ENCODE measurements at regions not wholly inside any gene's neighbourhood (a gene's known extent, or its start where the extent isn't known, plus 50 kb on each side); places are given as distances from the start of the nearest gene placed in this dataset.

- TF ChIP-seq E2F8 (IDR thresholded peaks at IDR 0.05; ENCODE audit: low read depth, partially characterized antibody) (no peak), TFAP4 (CRISPR knock-in tag; IDR thresholded peaks at IDR 0.05; ENCODE audit: borderline replicate concordance) (peak; percentile 48; the same call in 1 of the 2 replicates), MECOM (CRISPR knock-in tag; IDR thresholded peaks at IDR 0.05) (no peak), TEAD2 (tag; IDR thresholded peaks at IDR 0.05) (no peak), ZBTB1 (CRISPR knock-in tag; IDR thresholded peaks at IDR 0.05; ENCODE audit: borderline replicate concordance, low read depth) (no peak), U2AF1 (optimal IDR thresholded peaks at IDR 0.05; ENCODE audit: low read depth, low read length) (no peak), RCOR1 (IDR thresholded peaks at IDR 0.05; ENCODE audit: borderline replicate concordance in 1 of 2, low read depth in 2 of 2, low read length in 2 of 2) (peak in 1 of 2 experiments; percentile 70; a peak in 2 of 4 replicates), PREB (CRISPR knock-in tag; IDR thresholded peaks at IDR 0.05) (no peak), PCBP2 (IDR thresholded peaks at IDR 0.05; ENCODE audit: low read depth, low read length, poor library complexity, severe bottlenecking) (no peak), CCNT2 (IDR thresholded peaks at IDR 0.05; ENCODE audit: borderline replicate concordance, extremely low read depth, insufficient read length, low read depth, low read length) (no peak), ERF (CRISPR knock-in tag; IDR thresholded peaks at IDR 0.05) (no peak; the same call in 1 of the 2 replicates), DIDO1 (tag; IDR thresholded peaks at IDR 0.05; ENCODE audit: low read depth) (no peak), ZNF639 (CRISPR knock-in tag; conservative IDR thresholded peaks at IDR 0.05 in 1 of 2, IDR thresholded peaks at IDR 0.05 in 1 of 2) (no peak; a peak in 1 of 4 replicates)
- TF ChIP-seq, protein P1, sequence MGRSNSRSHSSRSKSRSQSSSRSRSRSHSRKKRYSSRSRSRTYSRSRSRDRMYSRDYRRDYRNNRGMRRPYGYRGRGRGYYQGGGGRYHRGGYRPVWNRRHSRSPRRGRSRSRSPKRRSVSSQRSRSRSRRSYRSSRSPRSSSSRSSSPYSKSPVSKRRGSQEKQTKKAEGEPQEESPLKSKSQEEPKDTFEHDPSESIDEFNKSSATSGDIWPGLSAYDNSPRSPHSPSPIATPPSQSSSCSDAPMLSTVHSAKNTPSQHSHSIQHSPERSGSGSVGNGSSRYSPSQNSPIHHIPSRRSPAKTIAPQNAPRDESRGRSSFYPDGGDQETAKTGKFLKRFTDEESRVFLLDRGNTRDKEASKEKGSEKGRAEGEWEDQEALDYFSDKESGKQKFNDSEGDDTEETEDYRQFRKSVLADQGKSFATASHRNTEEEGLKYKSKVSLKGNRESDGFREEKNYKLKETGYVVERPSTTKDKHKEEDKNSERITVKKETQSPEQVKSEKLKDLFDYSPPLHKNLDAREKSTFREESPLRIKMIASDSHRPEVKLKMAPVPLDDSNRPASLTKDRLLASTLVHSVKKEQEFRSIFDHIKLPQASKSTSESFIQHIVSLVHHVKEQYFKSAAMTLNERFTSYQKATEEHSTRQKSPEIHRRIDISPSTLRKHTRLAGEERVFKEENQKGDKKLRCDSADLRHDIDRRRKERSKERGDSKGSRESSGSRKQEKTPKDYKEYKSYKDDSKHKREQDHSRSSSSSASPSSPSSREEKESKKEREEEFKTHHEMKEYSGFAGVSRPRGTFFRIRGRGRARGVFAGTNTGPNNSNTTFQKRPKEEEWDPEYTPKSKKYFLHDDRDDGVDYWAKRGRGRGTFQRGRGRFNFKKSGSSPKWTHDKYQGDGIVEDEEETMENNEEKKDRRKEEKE (IDR thresholded peaks at IDR 0.05; ENCODE audit: borderline replicate concordance in 1 of 2, control insufficient read depth in 1 of 2, low read depth in 2 of 2, low read length in 1 of 2) = no peak
These were observed 124.2 kb downstream of the LY86 start (continued) for GRCh38 chr6:6712449-6713403.

Data from K562 (cell line).